ENCODE measurements at regions not wholly inside any gene's neighbourhood (a gene's known extent, or its start where the extent isn't known, plus 50 kb on each side); places are given as distances from the start of the nearest gene placed in this dataset.

- ChIA-PET CTCF (no interaction called here), POLR2A (no interaction called here)
- H3K36me3 ChIP-seq (ENCODE audit: control insufficient read depth in 2 of 2, extremely low read depth in 1 of 2, insufficient read depth in 2 of 2, low read length in 2 of 2), result no peaks in the 10 kb centered on the region
- H3K9ac ChIP-seq (replicated peaks; ENCODE audit: extremely low read depth, insufficient read depth, low read length), result no peak overlapping the region
- no peak for DNase-seq (ENCODE audit: low read depth, low spot score)
- no TSS peak for BruUV-seq (replicated peaks)
- dilution Hi-C loops (cut with MboI; ENCODE audit: extremely low pct_ligation_motif_present, low sequenced_read_pairs), result no loop called here
- no peak overlapping the region for H3K27ac ChIP-seq (ENCODE audit: insufficient read depth, low read depth, low read length)
- H3K27me3 ChIP-seq (ENCODE audit: control insufficient read depth in 2 of 2, insufficient read depth in 2 of 2, low read length in 2 of 2), result no peaks in the 10 kb centered on the region
- H3K79me2 ChIP-seq (ENCODE audit: control insufficient read depth, insufficient read depth, low read length), result no peaks in the 10 kb centered on the region
- no peaks in the 10 kb centered on the region for H3K9me3 ChIP-seq (replicated peaks; ENCODE audit: control insufficient read depth, insufficient read depth, low read length)
- TF ChIP-seq POLR2A (IDR thresholded peaks at IDR 0.05; ENCODE audit: low read depth, low read length), result no peak
- TF ChIP-seq FOS (IDR thresholded peaks at IDR 0.05; ENCODE audit: borderline replicate concordance, insufficient read depth, low read length), result no peak
- no peak for TF ChIP-seq JUN (IDR thresholded peaks at IDR 0.05; ENCODE audit: borderline replicate concordance, insufficient read depth, insufficient read length, low read depth)
- TF ChIP-seq, protein P1, sequence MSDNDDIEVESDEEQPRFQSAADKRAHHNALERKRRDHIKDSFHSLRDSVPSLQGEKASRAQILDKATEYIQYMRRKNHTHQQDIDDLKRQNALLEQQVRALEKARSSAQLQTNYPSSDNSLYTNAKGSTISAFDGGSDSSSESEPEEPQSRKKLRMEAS (IDR thresholded peaks at IDR 0.05; ENCODE audit: insufficient read depth, insufficient read length), result no peak
- TF ChIP-seq POLR2AphosphoS5 (IDR thresholded peaks at IDR 0.05; ENCODE audit: insufficient read depth, low read depth, low read length), result no peak
- no peak for TF ChIP-seq GATA2 (IDR thresholded peaks at IDR 0.05; ENCODE audit: insufficient read depth, insufficient read length, low read depth, low read length)
- TF ChIP-seq, protein P2, sequence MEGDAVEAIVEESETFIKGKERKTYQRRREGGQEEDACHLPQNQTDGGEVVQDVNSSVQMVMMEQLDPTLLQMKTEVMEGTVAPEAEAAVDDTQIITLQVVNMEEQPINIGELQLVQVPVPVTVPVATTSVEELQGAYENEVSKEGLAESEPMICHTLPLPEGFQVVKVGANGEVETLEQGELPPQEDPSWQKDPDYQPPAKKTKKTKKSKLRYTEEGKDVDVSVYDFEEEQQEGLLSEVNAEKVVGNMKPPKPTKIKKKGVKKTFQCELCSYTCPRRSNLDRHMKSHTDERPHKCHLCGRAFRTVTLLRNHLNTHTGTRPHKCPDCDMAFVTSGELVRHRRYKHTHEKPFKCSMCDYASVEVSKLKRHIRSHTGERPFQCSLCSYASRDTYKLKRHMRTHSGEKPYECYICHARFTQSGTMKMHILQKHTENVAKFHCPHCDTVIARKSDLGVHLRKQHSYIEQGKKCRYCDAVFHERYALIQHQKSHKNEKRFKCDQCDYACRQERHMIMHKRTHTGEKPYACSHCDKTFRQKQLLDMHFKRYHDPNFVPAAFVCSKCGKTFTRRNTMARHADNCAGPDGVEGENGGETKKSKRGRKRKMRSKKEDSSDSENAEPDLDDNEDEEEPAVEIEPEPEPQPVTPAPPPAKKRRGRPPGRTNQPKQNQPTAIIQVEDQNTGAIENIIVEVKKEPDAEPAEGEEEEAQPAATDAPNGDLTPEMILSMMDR (IDR thresholded peaks at IDR 0.05; ENCODE audit: extremely low read depth in 1 of 2, insufficient read depth in 1 of 2, low read depth in 1 of 2, low read length in 2 of 2), result no peak
- no peak for TF ChIP-seq MYC (IDR thresholded peaks at IDR 0.05; ENCODE audit: low read depth, low read length)
- TF ChIP-seq EZH2 (IDR thresholded peaks at IDR 0.05; ENCODE audit: borderline replicate concordance, low read depth, low read length, severe bottlenecking), result no peak
- H3K9me1 ChIP-seq (replicated peaks; ENCODE audit: control insufficient read depth, extremely low read depth, insufficient read depth, low read length), result no peaks in the 10 kb centered on the region
- no peak overlapping the region for H3K4me3 ChIP-seq (replicated peaks in 1 of 3; ENCODE audit: insufficient read depth in 1 of 3, low read depth in 1 of 3, low read length in 3 of 3)
- H4K20me1 ChIP-seq (replicated peaks; ENCODE audit: control insufficient read depth, extremely low read depth, insufficient read depth, low read length), result no peaks in the 10 kb centered on the region
- H3K4me2 ChIP-seq (ENCODE audit: insufficient read depth, low read length), result no peak overlapping the region
- intact Hi-C loops (cut with micrococcal nuclease), result no loop called here
- H3K4me1 ChIP-seq (ENCODE audit: control insufficient read depth, extremely low read depth, insufficient read depth, low read length), result no peaks in the 10 kb centered on the region
- no peak overlapping the region for H2AFZ ChIP-seq (ENCODE audit: low read depth, low read length)
- FAIRE-seq, result no peak
Measured at GRCh38 chr3:188080091-188080490, 73.9 kb upstream of the LPP start.
